EH (cell line): ENCODE measurements at regions not wholly inside any gene's neighbourhood (a gene's known extent, or its start where the extent isn't known, plus 50 kb on each side); places are given as distances from the start of the nearest gene placed in this dataset.

Experiments used
- DNase-seq: peaks from one replicate; pipeline ENCODE4 v3.0.0-alpha.2; 2015; ENCODE audit warnings: low read depth

DNA sequence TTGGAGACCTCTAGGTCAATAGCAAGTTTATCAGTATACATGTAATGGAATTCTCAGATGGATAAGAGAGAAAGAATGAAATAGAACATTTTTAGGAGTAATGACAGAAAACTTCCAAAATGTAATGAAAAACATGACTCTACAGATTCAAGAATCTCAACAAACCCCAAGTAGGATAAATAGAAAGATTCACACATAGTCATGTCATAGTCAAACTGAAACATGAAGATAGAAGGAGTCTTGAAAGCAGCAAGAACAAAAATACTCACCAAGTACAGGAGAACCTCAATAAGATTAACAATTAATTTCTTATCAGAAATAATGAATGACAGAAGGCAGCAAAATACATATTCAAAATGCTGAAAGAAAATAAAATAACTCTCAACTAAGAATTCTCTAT lies 164.5 kb downstream of the SPATA31D1 start:
- no peak for DNase-seq

DNA sequence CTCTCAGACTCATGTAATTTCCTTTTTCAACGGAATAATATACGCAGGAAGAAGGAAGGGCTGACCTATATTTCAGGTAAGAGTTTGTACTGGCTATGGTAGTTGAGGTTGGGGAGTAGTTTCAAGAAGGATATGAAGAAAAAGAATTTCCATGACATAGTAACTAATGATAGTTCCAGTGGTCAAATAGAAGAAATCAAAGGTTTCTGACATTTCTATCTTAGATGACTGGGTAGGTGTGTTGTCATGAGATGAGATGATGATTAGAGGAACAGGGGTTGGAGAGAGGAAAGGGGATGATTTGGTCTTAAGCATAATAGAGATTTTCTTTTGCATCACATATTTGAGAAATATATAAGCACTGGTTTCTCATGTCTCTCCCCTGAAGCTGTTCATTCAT lies 166.0 kb downstream of the SPATA31D1 start:
- DNase-seq, result no peak

DNA sequence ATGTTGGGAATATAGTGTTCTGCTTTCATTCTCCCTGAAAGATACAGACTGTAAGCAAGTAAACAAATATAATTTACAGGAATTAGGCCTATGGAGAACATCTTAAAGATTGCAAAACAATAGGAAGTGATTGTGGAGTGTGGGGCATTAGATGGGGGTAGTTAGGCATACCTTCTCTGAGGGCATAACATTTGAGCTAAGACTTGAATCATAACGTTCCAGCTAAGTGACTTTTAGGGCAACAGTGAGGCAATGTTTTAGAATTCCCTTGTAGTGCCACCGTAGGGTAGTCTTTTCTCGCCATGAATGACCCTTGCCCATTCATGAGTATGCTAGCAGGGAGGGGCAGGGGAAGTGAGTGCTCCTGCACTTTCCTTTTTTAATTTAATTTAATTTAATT lies 173.3 kb downstream of the SPATA31D1 start:
- no peak for DNase-seq

DNA sequence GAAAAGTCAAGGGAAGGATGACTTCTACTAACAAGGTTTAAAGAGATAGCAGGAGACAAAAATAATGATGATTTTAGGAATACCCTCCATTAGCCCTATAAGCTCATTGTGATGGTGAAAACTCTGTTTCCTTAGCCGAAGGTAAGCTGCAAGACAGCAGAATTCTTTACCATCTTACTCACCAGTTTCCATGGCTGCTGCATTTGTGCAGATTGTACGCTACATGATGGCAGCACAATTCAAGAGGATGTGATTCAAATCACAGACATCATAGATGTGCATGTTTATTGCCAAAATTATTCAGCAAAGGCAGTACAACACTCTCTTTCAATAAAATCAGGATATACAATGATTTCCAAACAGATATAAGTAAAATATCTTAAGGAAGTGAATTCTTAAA lies 175.6 kb downstream of the SPATA31D1 start:
- no peak for DNase-seq

DNA sequence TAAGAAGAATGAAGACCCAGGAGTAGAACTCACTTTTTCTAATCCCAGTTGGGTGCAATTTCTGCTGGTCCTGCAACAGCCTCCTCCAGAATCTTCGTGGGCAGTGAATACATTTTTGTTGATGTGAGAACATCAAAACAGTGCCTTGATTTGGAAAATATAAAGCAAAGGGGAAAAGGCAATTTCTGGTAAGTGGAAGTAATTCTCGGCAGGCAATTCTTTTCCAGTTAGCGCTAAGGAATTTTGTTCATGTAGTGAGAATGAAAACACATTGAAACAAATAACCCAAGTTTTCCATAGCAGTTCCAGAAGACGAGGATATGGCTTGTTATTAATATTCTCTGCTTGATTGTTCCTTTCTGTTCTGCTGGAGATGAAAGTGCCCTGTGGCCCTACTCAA lies 178.7 kb downstream of the SPATA31D1 start:
- no peak for DNase-seq

DNA sequence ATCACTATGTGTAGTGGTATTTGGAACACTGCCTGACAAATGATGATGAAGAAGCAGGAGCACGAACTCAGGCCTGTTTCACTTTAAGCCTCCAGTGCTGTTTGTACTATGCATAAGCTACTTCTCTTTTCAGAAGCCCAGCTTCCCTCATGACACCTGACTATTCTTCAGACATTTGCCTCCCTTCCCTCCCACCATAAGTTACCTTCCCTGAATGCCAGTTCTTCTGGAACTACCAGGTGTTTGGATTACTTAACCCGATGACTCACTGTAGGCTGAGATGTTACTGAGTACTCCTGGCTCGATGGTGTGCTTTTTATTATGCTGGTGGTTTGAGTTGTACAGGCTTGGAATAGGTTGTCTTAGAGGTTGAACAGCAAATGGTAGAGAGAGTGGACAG lies 180.0 kb downstream of the SPATA31D1 start:
- peak; percentile 20 for DNase-seq

DNA sequence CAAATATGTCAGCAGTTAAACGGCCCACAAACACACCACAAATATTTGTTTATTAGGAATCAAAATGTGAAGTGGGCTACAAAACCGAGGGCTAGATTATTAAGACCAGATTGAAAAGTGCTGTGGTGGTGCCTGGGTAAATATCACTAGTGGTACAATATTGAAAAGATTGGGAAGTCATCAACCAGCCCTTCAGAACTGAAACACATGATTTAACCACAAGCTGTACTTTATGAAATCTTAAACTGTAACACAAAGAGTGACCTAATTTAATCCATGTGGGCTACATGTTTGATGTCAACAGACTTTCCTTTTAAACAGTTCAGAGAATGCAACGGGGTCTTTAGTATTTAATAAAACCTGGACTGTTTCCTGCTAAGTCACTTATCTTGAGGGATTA lies 182.3 kb downstream of the SPATA31D1 start:
- peak; percentile 25 for DNase-seq

DNA sequence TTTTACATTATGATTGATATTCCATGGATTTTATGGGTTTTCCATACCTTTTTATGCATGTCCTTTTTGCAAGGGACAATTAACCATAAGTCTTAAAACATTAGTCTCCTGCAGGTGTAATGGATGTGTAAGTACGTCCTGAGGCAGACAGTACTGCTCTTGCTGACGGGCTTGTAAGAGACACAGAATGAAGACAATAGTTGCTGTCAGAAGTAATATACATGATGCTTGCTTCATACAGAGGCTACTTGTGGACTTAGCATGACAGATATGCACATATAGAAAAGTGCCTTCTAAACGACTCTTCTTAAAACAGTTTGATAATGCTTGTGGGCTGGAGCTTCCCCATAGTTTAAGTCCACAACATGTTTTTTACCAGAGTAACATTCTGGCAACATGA lies 182.7 kb downstream of the SPATA31D1 start:
- no peak for DNase-seq

DNA sequence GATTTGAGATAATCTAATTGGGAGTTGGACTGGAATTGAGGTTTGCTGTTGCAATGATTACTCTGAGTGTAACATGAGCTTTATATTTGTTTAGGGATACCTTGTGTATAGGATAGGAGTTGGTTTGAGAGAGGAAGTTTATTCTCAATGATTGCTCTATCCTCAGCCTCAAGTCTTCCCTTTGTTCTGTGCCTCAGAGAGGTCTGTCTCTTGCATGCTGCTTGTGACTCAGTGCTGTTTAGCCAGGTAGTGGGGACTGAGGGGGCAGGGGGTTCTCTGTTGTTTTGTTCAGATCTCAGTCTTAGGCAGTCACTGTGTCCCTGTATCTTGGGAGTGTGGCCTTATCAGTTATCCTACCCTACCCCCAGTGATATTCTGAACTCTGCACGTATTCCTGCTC lies 192.1 kb downstream of the SPATA31D1 start:
- no peak for DNase-seq

DNA sequence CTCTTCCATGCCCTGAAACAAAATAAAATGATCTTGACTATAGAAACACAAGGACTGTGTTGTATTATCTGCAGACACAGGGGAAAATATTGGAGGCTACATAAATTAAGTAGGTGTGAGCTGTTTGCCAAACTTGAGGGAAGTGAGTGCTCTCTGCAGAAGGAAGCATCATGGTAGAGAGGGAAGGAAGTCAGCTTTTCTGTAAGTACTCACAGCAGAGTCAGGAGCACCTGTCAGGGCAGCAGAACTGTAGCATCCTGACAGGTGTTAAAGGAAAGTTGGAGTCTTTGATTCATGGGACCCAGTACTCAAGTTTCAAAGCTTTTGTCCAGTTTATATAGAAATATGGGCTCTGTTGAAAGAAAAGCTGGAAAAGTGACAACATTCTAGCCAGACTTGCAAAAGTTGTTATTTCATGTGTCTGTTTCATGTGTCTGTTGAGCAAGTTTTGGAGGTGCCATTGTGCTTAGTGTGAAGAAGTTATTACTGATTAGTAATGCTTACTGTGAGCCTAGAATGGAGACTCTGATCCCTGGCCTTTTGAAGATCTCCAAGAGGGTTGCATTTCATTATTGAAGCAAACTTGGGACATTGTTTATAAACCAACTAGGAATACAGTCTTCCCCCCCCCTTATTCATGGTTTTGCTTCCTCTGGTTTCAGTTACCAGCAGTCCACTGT lies 194.7 kb downstream of the SPATA31D1 start:
- DNase-seq, result no peak

DNA sequence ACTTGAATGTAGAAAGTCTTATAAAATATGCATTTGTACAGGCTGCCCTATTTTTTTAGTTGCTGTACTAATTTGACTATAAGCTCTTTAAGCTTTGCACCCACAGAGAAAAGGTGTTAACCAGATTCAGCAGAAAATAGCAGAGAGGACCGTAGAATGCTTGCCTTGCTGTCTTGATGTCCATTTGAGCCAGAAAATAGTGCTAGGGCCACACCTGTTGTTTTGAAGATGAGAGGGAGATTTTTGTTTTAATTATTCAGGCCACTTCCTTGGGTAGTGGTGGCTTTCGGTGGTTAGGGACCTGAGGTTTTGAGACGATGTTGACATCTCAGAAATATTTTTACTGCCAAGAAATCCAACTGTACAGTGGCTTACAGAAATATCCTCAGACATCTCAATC lies 196.0 kb downstream of the SPATA31D1 start:
- DNase-seq, result no peak

DNA sequence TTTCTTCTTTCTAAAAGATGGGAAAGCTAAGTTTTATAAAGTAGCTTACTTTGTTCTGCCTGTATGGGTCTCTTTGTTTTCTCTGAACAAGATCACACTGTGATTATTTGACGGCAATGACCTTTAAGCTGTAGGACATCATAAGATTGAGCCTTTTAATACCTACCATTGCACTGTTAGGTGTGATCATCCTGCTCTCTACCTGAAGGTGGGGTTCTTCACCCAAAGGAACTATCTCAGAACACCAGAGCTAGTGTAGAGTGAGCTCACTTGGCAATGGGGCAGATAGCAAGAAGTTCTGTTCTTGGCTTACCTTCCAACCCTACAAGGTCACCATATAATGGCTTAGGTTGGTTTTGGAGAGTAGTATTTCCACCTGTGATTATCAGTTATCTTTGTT lies 200.2 kb downstream of the SPATA31D1 start:
- DNase-seq, result no peak

DNA sequence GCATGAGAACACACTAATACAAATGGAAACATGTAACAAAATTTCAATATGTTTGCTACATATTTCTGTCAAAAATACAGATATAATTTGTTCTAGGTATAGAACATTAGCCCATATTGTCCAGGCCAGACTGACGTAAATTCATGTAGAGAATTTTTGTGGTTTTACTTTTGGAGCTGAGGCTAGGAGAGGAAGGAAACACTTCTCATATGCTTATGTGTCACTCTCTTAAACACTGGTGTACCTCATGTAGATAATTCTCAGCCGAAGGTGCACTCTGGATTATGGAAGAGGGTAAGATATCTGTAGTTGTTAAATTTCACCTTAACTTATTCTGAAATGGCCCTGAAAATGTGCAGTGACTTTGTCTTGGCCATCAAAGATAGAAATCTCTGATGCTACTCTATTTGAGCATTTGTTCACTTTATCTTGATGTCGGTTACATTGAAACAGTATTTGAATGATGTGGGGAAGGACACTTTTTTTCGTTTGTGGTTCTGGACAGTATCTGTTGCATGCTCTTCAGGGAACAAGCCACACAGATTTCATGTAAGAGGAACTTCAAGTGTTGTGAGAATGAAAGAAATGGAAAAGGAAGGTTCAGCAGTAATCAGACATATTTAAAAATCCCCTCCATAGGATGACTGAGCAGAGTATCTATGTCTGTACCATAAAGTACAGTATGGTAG lies 202.7 kb downstream of the SPATA31D1 start:
- DNase-seq, result no peak

DNA sequence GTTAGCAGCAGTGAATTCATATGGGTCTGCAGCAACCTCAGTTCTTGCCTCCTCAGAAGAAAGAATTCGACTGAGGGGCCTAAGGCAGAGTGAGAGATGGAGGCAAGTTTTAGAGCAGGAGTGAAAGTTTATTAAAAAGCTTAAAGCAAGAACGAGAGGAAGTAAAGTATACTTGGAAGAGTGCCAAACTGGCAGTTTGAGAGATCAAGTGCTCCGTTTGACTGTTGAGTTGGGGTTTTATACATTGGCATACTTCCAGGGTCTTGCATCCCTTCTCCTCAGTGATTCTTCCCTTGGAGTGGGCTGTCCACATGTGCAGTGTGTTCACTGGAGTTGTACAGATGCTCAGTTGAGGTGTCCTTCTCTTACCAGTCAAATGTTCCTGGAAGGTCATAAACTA lies 203.6 kb downstream of the SPATA31D1 start:
- no peak for DNase-seq

DNA sequence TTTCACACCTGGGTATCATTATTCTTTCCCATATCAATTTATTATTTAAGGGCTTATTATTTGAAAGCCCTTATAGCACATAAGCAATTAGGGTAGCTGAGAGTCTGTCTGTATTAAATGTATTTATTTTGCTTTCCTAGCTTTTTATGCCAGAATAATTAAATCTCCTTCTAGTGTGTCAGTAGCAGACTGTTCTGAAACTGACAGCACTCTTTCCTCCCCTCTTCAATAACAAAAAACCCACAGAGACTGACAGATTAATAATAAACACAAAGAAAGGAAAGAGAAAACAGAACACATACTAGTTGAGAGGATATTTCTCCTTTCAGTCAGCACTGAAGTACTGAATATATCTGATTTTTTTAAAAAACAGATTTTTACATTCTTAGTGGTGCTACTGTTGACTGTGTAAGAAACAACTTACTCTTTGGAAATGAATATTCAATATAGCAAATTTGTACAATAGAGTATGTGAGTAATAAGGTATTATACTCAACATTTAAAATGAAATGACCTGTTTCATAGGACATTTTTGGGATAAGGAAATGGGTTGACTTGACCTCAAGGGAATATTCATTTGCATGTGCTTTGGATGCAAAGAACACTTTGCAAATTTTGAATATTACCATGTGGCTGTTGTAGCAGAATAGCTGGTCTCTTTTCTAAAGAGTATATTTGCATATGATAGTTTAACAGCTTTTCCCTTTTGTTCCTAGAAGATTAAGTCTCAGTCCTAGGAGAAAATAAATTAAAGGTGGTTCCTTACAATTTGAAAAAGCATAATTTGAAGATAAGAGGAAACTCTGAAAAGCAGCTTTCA lies 208.3 kb downstream of the SPATA31D1 start:
- no peak for DNase-seq

DNA sequence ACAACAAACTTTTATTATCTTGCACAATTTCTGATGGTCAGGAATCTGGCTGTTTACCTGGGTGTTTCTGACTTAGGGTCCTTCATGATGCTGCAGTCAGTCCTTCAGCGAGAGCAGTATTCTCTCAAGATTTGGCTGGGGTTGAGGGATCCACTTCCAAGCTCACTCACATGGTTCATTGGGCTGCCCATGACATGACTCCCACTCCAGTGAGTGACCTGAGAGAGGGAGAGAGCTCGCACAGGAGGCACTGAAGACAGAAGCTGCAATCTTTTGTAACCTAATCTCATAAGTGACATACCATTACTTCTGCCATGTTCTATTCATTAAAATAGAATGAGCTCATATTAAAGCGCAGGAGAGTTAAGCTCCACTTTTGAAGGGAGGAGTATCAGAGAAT lies 212.6 kb downstream of the SPATA31D1 start:
- no peak for DNase-seq

DNA sequence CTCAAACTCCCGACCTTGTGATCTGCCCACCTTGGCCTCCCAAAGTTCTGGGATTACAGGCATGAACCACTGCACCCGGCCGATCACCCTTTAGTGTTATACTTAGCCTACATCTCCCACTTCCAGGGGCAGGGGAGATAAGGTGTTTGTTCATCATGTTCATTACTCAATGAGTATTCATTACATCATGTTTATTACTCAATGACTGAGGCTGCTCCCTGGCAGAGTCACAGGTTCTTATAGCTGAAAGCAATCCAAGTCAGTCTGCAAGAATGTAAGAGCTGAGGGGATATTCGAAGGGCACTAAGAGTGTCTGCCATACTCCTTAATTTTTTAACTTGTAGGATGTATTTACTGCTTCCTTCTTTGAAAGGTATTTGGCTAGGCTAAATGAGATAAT lies 214.2 kb downstream of the SPATA31D1 start:
- DNase-seq, result peak; percentile 56

DNA sequence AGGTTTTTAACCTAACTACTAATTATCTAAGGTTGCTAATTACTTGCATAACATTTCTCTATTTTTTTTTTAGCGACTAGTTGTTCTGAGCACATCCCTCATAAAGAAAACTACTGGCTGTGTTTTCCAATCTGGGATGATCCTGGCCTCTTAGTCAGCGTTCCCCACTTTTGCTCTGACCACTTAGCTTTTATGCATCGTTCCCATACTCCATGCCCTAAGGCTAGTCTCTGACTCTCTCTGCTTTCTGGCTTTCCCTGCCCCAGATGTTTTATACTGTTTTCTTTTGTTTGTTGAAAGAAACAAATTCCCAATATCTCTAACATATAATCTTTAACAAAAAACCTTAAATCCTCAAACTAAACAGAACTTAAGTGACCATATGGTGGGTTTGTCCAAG lies 217.9 kb downstream of the SPATA31D1 start:
- DNase-seq, result peak; percentile 75

DNA sequence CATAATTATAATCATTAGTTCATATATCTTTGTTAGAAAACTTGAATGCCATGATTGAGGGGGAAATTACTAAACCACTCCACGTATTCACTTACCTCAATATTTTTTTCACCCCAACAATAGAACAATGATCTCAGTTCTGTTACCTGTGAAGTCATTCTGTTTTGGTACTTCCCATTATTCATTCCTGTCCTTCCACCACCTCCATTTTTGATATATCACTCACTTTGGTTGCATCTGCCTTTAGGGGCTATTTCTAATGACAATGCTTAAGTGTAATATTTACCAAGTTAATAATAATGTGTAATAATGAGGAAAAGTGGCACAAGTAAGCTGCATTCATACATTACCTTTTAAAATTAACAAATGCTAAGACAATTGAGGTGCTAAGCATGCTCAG lies 218.4 kb downstream of the SPATA31D1 start:
- DNase-seq, result no peak

DNA sequence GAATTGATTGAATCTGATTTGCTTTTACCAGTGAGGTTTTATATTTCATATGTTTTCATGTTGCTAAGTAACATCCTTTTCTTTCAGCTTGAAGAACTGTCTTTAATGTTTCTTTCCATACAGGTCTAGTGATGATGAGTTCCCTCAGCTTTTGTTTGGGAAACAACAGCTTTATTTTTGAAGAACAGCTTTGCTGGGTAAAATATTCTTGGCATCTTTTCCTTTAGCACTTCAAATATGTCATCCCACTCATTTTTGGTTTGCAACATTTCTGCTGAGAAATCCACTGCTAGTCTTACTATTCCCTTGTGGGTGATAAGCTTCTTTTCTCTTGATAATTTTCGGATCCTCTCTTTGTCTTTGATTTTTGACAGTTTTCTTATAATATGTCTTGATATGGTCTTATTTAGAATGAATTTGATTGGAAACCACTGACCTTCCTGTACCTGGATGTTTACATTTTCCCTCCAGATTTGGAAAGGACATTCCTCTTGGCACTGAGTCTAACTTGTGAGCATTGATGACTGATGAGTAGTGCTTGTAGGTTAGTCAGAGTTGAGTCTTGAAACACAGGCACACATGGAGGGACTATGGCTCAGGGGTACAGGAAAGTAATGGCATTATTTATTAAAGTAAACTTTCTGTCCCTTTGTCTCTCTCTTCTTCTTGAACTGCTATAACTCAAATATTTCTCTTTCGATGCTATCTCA lies 220.3 kb downstream of the SPATA31D1 start:
- DNase-seq, result no peak

DNA sequence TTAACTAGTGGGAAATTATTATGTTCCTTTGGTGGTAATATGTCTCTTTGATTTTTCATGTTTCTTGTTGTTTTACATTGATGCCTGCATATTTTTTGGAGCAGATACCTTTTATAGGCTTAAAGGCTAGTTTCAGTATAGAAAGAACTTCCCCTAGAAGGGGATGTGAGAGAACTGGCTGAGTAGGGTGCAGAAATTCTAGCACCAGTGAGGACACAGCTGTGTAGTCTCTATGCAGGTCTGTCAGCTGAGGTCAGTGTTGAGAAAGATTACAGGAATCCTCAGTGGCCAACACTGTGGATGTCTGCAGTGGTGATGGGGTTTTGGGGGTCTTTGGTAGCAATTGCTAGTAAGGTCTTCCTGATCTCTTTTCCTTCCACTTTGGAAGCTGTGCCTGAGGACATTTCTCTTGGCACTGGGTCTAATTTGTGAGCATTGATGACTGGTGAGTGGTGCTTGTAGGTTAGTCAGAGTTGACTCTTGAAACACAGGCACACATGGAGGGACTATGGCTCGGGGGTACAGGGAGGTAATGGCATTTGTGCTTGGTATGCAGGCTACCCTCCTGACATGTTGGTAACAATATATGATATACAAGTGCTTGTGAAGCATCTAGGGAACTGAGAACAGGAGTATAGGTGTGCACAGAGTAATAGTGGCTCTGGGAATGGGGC lies 221.4 kb downstream of the SPATA31D1 start:
- peak; percentile 7 for DNase-seq

DNA sequence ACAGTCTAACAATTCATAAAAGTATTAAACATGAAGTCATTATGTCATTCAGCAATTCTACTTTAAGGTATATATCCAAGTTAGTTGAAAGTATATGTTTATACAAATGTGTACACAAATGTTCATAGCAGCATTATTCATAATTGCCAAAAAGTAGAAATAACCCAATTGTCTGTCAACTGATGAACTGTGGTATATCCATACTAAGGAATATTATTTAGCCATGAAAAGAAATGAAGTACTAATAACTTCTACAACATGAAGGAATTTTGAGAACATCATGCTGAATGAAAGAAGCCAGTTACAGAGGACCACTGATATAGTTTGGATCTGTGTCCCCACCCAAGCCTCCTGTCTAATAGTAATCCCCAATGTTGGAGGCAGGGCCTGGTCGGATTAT lies 224.3 kb downstream of the SPATA31D1 start:
- no peak for DNase-seq
